ENCODE measurements at regions not wholly inside any gene's neighbourhood (a gene's known extent, or its start where the extent isn't known, plus 50 kb on each side); places are given as distances from the start of the nearest gene placed in this dataset.
A peak's percentile ranks its signal among the peaks of the same experiment; 100 is the strongest.

GRCh38 chr7:41886262-41886900 lies 183.5 kb upstream of the INHBA start:
- no peaks in the 10 kb centered on the region for H4K20me1 ChIP-seq (ENCODE audit: insufficient read depth, low read length)
- Mint-ChIP-seq H3K4me3 (peak overlapping the region in 1 of 2 donors; percentile 23), H3K27ac (peak overlapping the region; percentile 43 to 80 (median 65)), H3K27me3 (ENCODE audit: low read depth in 3 of 3) (peaks cover 0 to 8% (median 2%) of the 10 kb centered on the region in 3 donors), H3K4me1 (peaks cover 72% of the 10 kb centered on the region), H3K36me3 (peaks cover 0 to 6% of the 10 kb centered on the region in 2 donors), H3K9me3 (peaks cover 0 to 2% (median 0%) of the 10 kb centered on the region in 7 donors)
- H3K36me3 ChIP-seq (replicated peaks in 1 of 2; ENCODE audit: control insufficient read depth in 1 of 2, insufficient read depth in 2 of 2, low read length in 2 of 2): no peaks in the 10 kb centered on the region
- H3K9me3 ChIP-seq (replicated peaks in 1 of 2; ENCODE audit: control insufficient read depth in 1 of 2, insufficient read depth in 1 of 2, low read length in 2 of 2): no peaks in the 10 kb centered on the region
- DNase-seq: peak; percentile 42 to 87 (median 53)
- H3K27me3 ChIP-seq (ENCODE audit: control insufficient read depth in 2 of 2, insufficient read depth in 2 of 2, low read length in 2 of 2): no peaks in the 10 kb centered on the region
- peaks cover 57 to 66% of the 10 kb centered on the region in 2 donors for H3K4me1 ChIP-seq (ENCODE audit: control insufficient read depth in 1 of 2, insufficient read depth in 2 of 2, low read length in 2 of 2)
- intact Hi-C loops (cut with micrococcal nuclease): loop anchor here (5.0 to 10.0 kb wide), 5 partner anchors 52 to 1622 kb away; partner anchors contain the start of gene INHBA (in 1 of the 2)
- H2AFZ ChIP-seq (ENCODE audit: insufficient read depth, low read depth, low read length, poor library complexity, severe bottlenecking): no peak overlapping the region
- H3K27ac ChIP-seq (ENCODE audit: low read depth in 1 of 2, low read length in 2 of 2): peak overlapping the region in 1 of 2 donors; percentile 8
- 30% methylated on average over 3 of the region's 6 CpGs for WGBS (ENCODE audit: insufficient coverage)
- TF ChIP-seq, protein P1, sequence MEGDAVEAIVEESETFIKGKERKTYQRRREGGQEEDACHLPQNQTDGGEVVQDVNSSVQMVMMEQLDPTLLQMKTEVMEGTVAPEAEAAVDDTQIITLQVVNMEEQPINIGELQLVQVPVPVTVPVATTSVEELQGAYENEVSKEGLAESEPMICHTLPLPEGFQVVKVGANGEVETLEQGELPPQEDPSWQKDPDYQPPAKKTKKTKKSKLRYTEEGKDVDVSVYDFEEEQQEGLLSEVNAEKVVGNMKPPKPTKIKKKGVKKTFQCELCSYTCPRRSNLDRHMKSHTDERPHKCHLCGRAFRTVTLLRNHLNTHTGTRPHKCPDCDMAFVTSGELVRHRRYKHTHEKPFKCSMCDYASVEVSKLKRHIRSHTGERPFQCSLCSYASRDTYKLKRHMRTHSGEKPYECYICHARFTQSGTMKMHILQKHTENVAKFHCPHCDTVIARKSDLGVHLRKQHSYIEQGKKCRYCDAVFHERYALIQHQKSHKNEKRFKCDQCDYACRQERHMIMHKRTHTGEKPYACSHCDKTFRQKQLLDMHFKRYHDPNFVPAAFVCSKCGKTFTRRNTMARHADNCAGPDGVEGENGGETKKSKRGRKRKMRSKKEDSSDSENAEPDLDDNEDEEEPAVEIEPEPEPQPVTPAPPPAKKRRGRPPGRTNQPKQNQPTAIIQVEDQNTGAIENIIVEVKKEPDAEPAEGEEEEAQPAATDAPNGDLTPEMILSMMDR (IDR thresholded peaks at IDR 0.05): no peak
- no peak overlapping the region for H3K4me3 ChIP-seq (replicated peaks in 1 of 3; ENCODE audit: low read depth in 2 of 3, low read length in 3 of 3)
- H3K4me2 ChIP-seq (replicated peaks; ENCODE audit: extremely low read depth, low read length, poor library complexity, severe bottlenecking): peak overlapping the region; percentile 6
- no peak overlapping the region for H3K9ac ChIP-seq (ENCODE audit: insufficient read depth, low read length, poor library complexity, severe bottlenecking)
- H3K79me2 ChIP-seq (ENCODE audit: insufficient read depth, low read length): no peaks in the 10 kb centered on the region

GRCh38 chr7:41885748-41886147 lies 182.9 kb upstream of the INHBA start:
- Mint-ChIP-seq H3K4me1 (peaks cover 78% of the 10 kb centered on the region), H3K27ac (peak overlapping the region in 6 of 7 donors; percentile 16 to 80 (median 68)), H3K4me3 (no peak overlapping the region), H3K36me3 (peaks cover 0 to 6% of the 10 kb centered on the region in 2 donors), H3K9me3 (peaks cover 0 to 2% (median 0%) of the 10 kb centered on the region in 7 donors), H3K27me3 (ENCODE audit: low read depth in 3 of 3) (peaks cover 0 to 8% (median 2%) of the 10 kb centered on the region in 3 donors)
- Histone ChIP-seq H3K27ac (ENCODE audit: low read depth in 1 of 2, low read length in 2 of 2) (no peak overlapping the region), H3K79me2 (ENCODE audit: insufficient read depth, low read length) (no peaks in the 10 kb centered on the region), H3K4me3 (replicated peaks in 1 of 3; ENCODE audit: low read depth in 2 of 3, low read length in 3 of 3) (no peak overlapping the region), H3K9me3 (replicated peaks in 1 of 2; ENCODE audit: control insufficient read depth in 1 of 2, insufficient read depth in 1 of 2, low read length in 2 of 2) (no peaks in the 10 kb centered on the region), H3K27me3 (ENCODE audit: control insufficient read depth in 2 of 2, insufficient read depth in 2 of 2, low read length in 2 of 2) (no peaks in the 10 kb centered on the region), H3K4me1 (ENCODE audit: control insufficient read depth in 1 of 2, insufficient read depth in 2 of 2, low read length in 2 of 2) (peaks cover 64 to 72% of the 10 kb centered on the region in 2 donors), H2AFZ (ENCODE audit: insufficient read depth, low read depth, low read length, poor library complexity, severe bottlenecking) (no peak overlapping the region), H3K36me3 (replicated peaks in 1 of 2; ENCODE audit: control insufficient read depth in 1 of 2, insufficient read depth in 2 of 2, low read length in 2 of 2) (no peaks in the 10 kb centered on the region), H4K20me1 (ENCODE audit: insufficient read depth, low read length) (no peaks in the 10 kb centered on the region), H3K4me2 (replicated peaks; ENCODE audit: extremely low read depth, low read length, poor library complexity, severe bottlenecking) (no peak overlapping the region), H3K9ac (ENCODE audit: insufficient read depth, low read length, poor library complexity, severe bottlenecking) (no peak overlapping the region)
- intact Hi-C loops (cut with micrococcal nuclease): loop anchor here (5.0 to 10.0 kb wide), 5 partner anchors 51 to 1621 kb away; partner anchors contain the start of gene INHBA (in 1 of the 2)
- TF ChIP-seq, protein P1 (IDR thresholded peaks at IDR 0.05): no peak
- no peak for DNase-seq
- WGBS (ENCODE audit: insufficient coverage): 0% methylated on average over 1 of the region's 6 CpGs

Measured in CD14-positive monocyte (primary cell).